ENCODE measurements at regions not wholly inside any gene's neighbourhood (a gene's known extent, or its start where the extent isn't known, plus 50 kb on each side); places are given as distances from the start of the nearest gene placed in this dataset.

DNA sequence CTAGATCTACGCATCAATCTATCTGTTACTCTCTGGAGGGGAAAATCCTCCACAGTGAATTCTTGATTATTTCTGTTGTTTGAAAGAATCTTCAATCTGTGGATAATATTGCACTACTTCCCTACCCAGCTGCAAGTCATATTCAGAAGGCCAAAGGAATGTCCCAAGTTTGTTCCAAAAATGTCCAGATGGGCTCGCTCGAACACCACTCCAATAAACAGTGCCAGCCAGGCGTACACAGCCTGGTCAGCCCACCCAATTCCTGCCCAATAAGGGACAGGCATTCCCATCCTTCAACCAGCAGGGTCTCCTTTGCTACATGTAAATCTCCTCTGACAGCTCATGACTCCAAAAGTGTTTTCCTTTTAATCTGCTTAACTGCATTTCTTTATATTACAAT is 80.7 kb upstream of the GPM6B start:
- no peak overlapping the region for H3K4me2 ChIP-seq (ENCODE audit: low read length, poor library complexity, severe bottlenecking)
- H4K91ac ChIP-seq (ENCODE audit: low read length), result no peak overlapping the region
- no peak overlapping the region for H2BK15ac ChIP-seq (ENCODE audit: low read depth, poor library complexity, severe bottlenecking)
- H3K4me3 ChIP-seq (ENCODE audit: insufficient read depth in 1 of 2, low read depth in 1 of 2, low read length in 2 of 2), result no peak overlapping the region
- H3K27me3 ChIP-seq (ENCODE audit: control insufficient read depth in 1 of 2, insufficient read depth in 1 of 2, low read length in 2 of 2), result peaks cover 0 to 15% of the 10 kb centered on the region in 2 experiments
- no peaks in the 10 kb centered on the region for H3K9me3 ChIP-seq (ENCODE audit: control insufficient read depth, low read length)
- no peak overlapping the region for H3K14ac ChIP-seq (ENCODE audit: low read length in 2 of 2)
- DNase-seq, result no peak
- no peak overlapping the region for H3K4ac ChIP-seq (ENCODE audit: low read depth in 1 of 2, low read length in 2 of 2)
- H2BK5ac ChIP-seq (ENCODE audit: low read depth, low read length, poor library complexity, severe bottlenecking), result no peak overlapping the region
- no peaks in the 10 kb centered on the region for H3K4me1 ChIP-seq (ENCODE audit: control insufficient read depth, insufficient read depth, low read depth, low read length)
- H3K18ac ChIP-seq (ENCODE audit: low read depth in 1 of 2, low read length in 2 of 2), result no peak overlapping the region
- no peak overlapping the region for H3K9ac ChIP-seq (ENCODE audit: low read length)
- no peak overlapping the region for H2BK12ac ChIP-seq (ENCODE audit: low read length in 2 of 2)
- H2BK120ac ChIP-seq (ENCODE audit: low read depth, low read length), result no peak overlapping the region
- H3K36me3 ChIP-seq (ENCODE audit: control insufficient read depth in 1 of 2, insufficient read depth in 2 of 2, low read depth in 1 of 2, low read length in 2 of 2), result no peaks in the 10 kb centered on the region
- H2AK5ac ChIP-seq (ENCODE audit: low read length, severe bottlenecking), result no peak overlapping the region
- H3K79me1 ChIP-seq (replicated peaks; ENCODE audit: low read length, poor library complexity, severe bottlenecking), result no peaks in the 10 kb centered on the region
- H3K27ac ChIP-seq (ENCODE audit: low read length, poor library complexity, severe bottlenecking), result no peak overlapping the region
- no peak overlapping the region for H4K8ac ChIP-seq (ENCODE audit: low read length)
- no peak overlapping the region for H2AFZ ChIP-seq (ENCODE audit: low read depth, low read length)
- WGBS, result 80% methylated on average over 3 of the region's 4 CpGs
- H3K23ac ChIP-seq (ENCODE audit: low read length in 2 of 2), result no peak overlapping the region

DNA sequence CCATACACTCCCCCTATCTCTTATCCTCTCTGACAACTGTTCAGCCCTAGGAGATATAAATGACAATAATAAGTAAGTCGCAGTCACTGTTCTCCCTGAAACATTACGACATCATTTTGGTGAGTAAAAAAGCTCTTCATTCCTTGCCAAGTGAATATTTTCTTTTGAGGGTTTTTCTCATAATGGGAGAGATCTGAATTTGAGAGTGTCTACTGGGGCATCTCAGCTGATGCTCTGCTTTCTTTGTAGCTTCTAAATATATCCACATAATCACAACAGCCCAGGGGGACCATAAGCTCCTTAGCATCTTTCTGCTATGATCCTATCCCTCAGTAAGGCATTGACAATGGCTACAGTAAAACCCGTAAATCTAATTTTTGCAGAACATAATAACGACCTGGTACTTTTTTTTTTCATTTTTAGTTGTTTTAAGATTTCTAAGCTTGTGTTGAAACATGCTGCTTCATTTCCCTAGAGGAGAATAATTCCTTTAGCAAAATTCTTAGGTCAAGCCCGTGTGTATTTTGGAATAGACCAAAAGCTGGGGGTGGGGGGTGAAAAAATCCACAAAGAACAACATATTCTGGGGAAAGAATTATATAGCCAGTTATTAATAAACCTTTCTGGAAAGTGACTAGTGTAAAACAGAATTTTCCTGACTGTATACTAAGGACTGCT is 78.1 kb upstream of the GPM6B start:
- Histone ChIP-seq H2BK5ac (ENCODE audit: low read depth, low read length, poor library complexity, severe bottlenecking) (no peak overlapping the region), H4K8ac (ENCODE audit: low read length) (no peak overlapping the region), H3K14ac (ENCODE audit: low read length in 2 of 2) (no peak overlapping the region), H3K18ac (ENCODE audit: low read depth in 1 of 2, low read length in 2 of 2) (no peak overlapping the region), H2BK15ac (ENCODE audit: low read depth, poor library complexity, severe bottlenecking) (no peak overlapping the region), H2AFZ (ENCODE audit: low read depth, low read length) (no peak overlapping the region), H3K4ac (ENCODE audit: low read depth in 1 of 2, low read length in 2 of 2) (no peak overlapping the region), H3K79me1 (replicated peaks; ENCODE audit: low read length, poor library complexity, severe bottlenecking) (no peaks in the 10 kb centered on the region), H3K27me3 (ENCODE audit: control insufficient read depth in 1 of 2, insufficient read depth in 1 of 2, low read length in 2 of 2) (peaks cover 0 to 29% of the 10 kb centered on the region in 2 experiments), H2AK5ac (ENCODE audit: low read length, severe bottlenecking) (no peak overlapping the region), H3K27ac (ENCODE audit: low read length, poor library complexity, severe bottlenecking) (no peak overlapping the region), H2BK120ac (ENCODE audit: low read depth, low read length) (no peak overlapping the region), H2BK12ac (ENCODE audit: low read length in 2 of 2) (no peak overlapping the region), H4K91ac (ENCODE audit: low read length) (no peak overlapping the region), H3K9ac (ENCODE audit: low read length) (peak overlapping the region; percentile 64), H3K9me3 (ENCODE audit: control insufficient read depth, low read length) (no peaks in the 10 kb centered on the region), H3K4me2 (ENCODE audit: low read length, poor library complexity, severe bottlenecking) (no peak overlapping the region), H3K23ac (ENCODE audit: low read length in 2 of 2) (no peak overlapping the region), H3K36me3 (ENCODE audit: control insufficient read depth in 1 of 2, insufficient read depth in 2 of 2, low read depth in 1 of 2, low read length in 2 of 2) (no peaks in the 10 kb centered on the region), H3K4me1 (ENCODE audit: control insufficient read depth, insufficient read depth, low read depth, low read length) (no peaks in the 10 kb centered on the region), H3K4me3 (ENCODE audit: insufficient read depth in 1 of 2, low read depth in 1 of 2, low read length in 2 of 2) (no peak overlapping the region)
- 94% methylated on average over 2 of the region's 5 CpGs for WGBS
- no peak for DNase-seq

DNA sequence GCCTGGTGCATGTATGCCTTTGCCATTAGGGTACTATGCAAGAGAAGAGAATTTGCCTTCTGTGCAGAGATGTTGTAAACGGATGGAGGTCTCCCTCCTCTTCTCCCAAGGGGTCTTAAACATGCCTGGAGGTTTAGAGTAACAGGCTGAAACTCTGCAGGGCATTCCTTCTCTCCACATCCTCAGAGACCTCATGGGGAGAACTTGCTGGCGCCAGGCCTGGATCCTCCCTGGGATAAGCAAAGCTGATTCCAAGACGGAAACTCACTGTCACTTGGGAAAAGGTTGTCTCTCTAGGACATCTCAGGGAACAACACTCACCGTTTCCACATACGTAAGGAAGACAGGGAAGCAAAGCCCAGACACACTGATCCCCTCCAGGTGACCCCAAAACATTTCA is 76.9 kb upstream of the GPM6B start:
- Histone ChIP-seq H3K27ac (ENCODE audit: low read length, poor library complexity, severe bottlenecking) (no peak overlapping the region), H2BK12ac (ENCODE audit: low read length in 2 of 2) (no peak overlapping the region), H2BK5ac (ENCODE audit: low read depth, low read length, poor library complexity, severe bottlenecking) (no peak overlapping the region), H3K9me3 (ENCODE audit: control insufficient read depth, low read length) (no peaks in the 10 kb centered on the region), H3K4me1 (ENCODE audit: control insufficient read depth, insufficient read depth, low read depth, low read length) (no peaks in the 10 kb centered on the region), H3K4me3 (ENCODE audit: insufficient read depth in 1 of 2, low read depth in 1 of 2, low read length in 2 of 2) (no peak overlapping the region), H3K36me3 (ENCODE audit: control insufficient read depth in 1 of 2, insufficient read depth in 2 of 2, low read depth in 1 of 2, low read length in 2 of 2) (no peaks in the 10 kb centered on the region), H3K27me3 (ENCODE audit: control insufficient read depth in 1 of 2, insufficient read depth in 1 of 2, low read length in 2 of 2) (peaks cover 0 to 37% of the 10 kb centered on the region in 2 experiments), H2AFZ (ENCODE audit: low read depth, low read length) (no peak overlapping the region), H2BK120ac (ENCODE audit: low read depth, low read length) (no peak overlapping the region), H2BK15ac (ENCODE audit: low read depth, poor library complexity, severe bottlenecking) (no peak overlapping the region), H4K91ac (ENCODE audit: low read length) (no peak overlapping the region), H3K14ac (ENCODE audit: low read length in 2 of 2) (no peak overlapping the region), H3K4ac (ENCODE audit: low read depth in 1 of 2, low read length in 2 of 2) (no peak overlapping the region), H2AK5ac (ENCODE audit: low read length, severe bottlenecking) (no peak overlapping the region), H4K8ac (ENCODE audit: low read length) (no peak overlapping the region), H3K9ac (ENCODE audit: low read length) (no peak overlapping the region), H3K4me2 (ENCODE audit: low read length, poor library complexity, severe bottlenecking) (no peak overlapping the region), H3K79me1 (replicated peaks; ENCODE audit: low read length, poor library complexity, severe bottlenecking) (no peaks in the 10 kb centered on the region), H3K23ac (ENCODE audit: low read length in 2 of 2) (no peak overlapping the region), H3K18ac (ENCODE audit: low read depth in 1 of 2, low read length in 2 of 2) (no peak overlapping the region)
- DNase-seq, result no peak
- 74% methylated on average over 5 of the region's 5 CpGs for WGBS

DNA sequence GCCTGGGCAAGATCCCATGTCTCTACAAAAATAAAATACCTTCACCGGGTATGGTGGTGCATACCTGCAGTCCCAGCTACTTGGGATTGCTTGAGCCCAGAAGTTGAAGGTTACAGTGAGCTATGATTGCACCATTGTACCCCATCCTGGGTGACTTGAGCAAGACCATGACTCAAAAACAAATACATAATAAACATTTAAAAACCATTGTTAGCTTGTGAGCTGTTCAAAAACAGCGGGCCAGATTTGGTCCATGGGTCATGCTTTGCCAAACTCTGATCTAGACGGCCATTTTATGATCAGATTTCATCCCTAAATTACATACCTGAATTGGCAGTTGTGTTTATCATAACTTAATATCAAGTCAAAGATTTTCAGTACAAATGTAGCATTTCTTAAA is 76.0 kb upstream of the GPM6B start:
- H2BK120ac ChIP-seq (ENCODE audit: low read depth, low read length), result no peak overlapping the region
- no peak overlapping the region for H2BK5ac ChIP-seq (ENCODE audit: low read depth, low read length, poor library complexity, severe bottlenecking)
- peaks cover 0 to 45% of the 10 kb centered on the region in 2 experiments for H3K27me3 ChIP-seq (ENCODE audit: control insufficient read depth in 1 of 2, insufficient read depth in 1 of 2, low read length in 2 of 2)
- no peak for DNase-seq
- H3K4me1 ChIP-seq (ENCODE audit: control insufficient read depth, insufficient read depth, low read depth, low read length), result no peaks in the 10 kb centered on the region
- H3K4ac ChIP-seq (ENCODE audit: low read depth in 1 of 2, low read length in 2 of 2), result no peak overlapping the region
- no peak overlapping the region for H2BK12ac ChIP-seq (ENCODE audit: low read length in 2 of 2)
- H3K14ac ChIP-seq (ENCODE audit: low read length in 2 of 2), result no peak overlapping the region
- no peak overlapping the region for H3K23ac ChIP-seq (ENCODE audit: low read length in 2 of 2)
- no peak overlapping the region for H2BK15ac ChIP-seq (ENCODE audit: low read depth, poor library complexity, severe bottlenecking)
- no peaks in the 10 kb centered on the region for H3K9me3 ChIP-seq (ENCODE audit: control insufficient read depth, low read length)
- no peaks in the 10 kb centered on the region for H3K79me1 ChIP-seq (replicated peaks; ENCODE audit: low read length, poor library complexity, severe bottlenecking)
- no peak overlapping the region for H3K18ac ChIP-seq (ENCODE audit: low read depth in 1 of 2, low read length in 2 of 2)
- H3K4me2 ChIP-seq (ENCODE audit: low read length, poor library complexity, severe bottlenecking), result no peak overlapping the region
- H2AK5ac ChIP-seq (ENCODE audit: low read length, severe bottlenecking), result no peak overlapping the region
- WGBS, result 90% methylated on average over 2 of the region's 3 CpGs
- H2AFZ ChIP-seq (ENCODE audit: low read depth, low read length), result no peak overlapping the region
- H3K4me3 ChIP-seq (ENCODE audit: insufficient read depth in 1 of 2, low read depth in 1 of 2, low read length in 2 of 2), result no peak overlapping the region
- H3K9ac ChIP-seq (ENCODE audit: low read length), result no peak overlapping the region
- H4K91ac ChIP-seq (ENCODE audit: low read length), result no peak overlapping the region
- H4K8ac ChIP-seq (ENCODE audit: low read length), result no peak overlapping the region
- H3K36me3 ChIP-seq (ENCODE audit: control insufficient read depth in 1 of 2, insufficient read depth in 2 of 2, low read depth in 1 of 2, low read length in 2 of 2), result no peaks in the 10 kb centered on the region
- no peak overlapping the region for H3K27ac ChIP-seq (ENCODE audit: low read length, poor library complexity, severe bottlenecking)

Data from mesenchymal stem cell (in vitro differentiated cells and primary cell).